GM12873 (cell line): ENCODE measurements at regions not wholly inside any gene's neighbourhood (a gene's known extent, or its start where the extent isn't known, plus 50 kb on each side); places are given as distances from the start of the nearest gene placed in this dataset.

Experiments
- TF ChIP-seq, protein P1 (sequence below): IDR thresholded peaks from 2 replicates; pipeline ENCODE4 v1.5.1; 2012; ENCODE audit warnings: low read depth, mild to moderate bottlenecking, moderate library complexity, low read length, control low read depth; ENCODE audit not compliant: insufficient read depth; ENCODE audit errors: missing control alignments

DNA sequence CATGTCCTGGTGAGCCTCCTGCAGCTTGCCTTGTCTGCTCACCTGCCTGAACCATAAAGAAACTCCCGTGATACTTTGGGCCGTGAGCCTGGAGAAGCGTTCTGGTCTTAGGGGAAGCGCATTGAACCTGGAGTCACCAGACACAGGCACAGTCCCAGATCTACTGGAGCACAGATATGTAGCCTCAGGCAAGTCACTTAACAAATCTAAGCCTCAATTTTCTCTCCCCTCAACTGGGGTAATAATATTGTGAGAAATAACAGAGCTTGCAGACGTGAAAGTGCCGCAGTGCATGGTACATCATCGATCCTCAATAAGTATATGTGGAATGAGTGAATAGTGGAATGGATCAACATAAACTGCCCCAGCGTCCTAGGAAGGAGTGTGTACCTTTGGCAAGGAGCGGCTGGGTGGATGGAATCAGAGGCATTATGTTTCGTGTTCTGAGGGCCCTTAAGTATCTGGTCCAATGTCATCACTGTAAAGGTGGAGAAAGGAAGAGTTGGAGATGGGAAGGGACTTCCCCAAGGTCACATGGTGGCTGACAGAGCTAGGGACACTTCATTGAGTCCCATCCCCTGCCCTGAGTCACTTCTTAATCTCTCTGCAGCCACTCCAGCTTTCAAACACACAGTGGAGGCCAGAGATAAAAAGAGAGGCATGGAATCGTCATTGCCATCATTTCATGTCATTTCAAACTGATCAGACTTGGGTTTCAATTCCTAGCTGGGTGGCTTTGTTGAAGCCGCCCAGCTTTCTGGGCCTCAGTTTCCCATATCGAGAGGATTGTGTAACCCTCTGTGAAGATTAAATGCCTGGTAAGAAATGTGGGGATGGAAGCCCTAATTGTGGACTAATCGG is 172.4 kb downstream of the DDX1 start:
- TF ChIP-seq, protein P1, sequence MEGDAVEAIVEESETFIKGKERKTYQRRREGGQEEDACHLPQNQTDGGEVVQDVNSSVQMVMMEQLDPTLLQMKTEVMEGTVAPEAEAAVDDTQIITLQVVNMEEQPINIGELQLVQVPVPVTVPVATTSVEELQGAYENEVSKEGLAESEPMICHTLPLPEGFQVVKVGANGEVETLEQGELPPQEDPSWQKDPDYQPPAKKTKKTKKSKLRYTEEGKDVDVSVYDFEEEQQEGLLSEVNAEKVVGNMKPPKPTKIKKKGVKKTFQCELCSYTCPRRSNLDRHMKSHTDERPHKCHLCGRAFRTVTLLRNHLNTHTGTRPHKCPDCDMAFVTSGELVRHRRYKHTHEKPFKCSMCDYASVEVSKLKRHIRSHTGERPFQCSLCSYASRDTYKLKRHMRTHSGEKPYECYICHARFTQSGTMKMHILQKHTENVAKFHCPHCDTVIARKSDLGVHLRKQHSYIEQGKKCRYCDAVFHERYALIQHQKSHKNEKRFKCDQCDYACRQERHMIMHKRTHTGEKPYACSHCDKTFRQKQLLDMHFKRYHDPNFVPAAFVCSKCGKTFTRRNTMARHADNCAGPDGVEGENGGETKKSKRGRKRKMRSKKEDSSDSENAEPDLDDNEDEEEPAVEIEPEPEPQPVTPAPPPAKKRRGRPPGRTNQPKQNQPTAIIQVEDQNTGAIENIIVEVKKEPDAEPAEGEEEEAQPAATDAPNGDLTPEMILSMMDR: no peak

DNA sequence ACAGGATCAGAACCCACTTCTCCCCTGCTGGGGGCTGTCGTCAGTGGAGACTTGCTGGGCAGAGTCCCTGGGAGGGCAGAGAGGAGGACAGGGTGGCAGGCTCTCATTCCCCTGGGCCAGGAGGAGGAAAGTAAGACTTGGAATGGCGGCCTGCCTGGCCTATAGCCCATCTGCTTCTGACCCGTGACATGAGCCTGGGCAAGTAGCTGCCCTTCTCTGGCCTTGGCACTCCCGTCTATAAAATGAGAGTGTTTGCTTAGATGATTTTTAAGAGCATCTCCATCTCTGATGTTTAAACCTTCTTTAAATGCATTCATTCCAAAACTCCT is 173.0 kb downstream of the DDX1 start:
- TF ChIP-seq, protein P1: no peak

DNA sequence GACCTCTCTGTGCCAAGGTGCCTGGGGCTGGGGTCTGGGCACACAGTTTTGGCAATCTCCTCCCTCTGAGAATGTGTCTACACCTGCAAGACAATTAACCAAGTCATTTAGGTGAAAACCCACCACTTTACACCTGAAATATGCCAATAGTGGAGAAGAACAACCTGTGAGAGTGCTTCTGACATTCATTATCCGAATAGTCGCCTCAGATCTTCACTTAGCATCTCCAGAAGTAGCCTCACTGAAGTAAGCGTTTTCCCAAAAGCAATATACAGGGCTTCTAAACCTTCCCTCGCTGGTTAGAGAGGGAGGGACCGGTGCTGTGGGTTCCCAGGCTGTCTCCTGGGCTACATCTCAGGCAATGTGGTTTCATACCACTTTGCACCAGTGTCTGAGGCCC is 173.5 kb downstream of the DDX1 start:
- TF ChIP-seq, protein P1: no peak

DNA sequence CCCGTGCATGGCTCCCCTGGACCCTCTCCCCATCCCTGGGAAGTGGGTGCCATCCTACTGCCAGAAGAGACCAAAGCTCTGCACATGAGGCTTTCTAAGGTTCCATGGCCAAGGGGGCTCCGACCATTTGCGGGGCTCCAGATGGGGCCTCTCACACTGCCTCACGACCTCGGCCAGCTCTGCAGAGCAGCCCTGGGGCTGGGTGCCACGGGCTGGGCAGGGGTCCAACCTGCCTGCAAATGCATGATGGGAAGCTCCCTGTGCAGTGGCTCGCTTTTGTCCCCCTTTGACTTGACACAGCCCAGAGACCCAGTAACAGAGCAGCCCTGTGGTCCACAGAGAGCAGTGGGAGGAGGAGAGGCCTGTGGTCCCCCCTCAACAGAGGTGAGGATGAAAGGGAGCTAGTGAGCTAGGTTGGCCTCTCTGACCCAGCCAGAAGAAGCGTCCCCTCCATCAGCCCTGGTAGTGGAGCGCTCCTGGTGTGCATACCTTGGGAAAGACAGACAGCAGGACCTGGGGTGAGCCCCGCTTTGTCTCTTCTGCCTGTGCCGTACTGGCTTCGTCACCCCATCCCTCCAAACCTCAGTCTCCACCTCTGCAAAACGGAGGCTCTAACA is 174.1 kb downstream of the DDX1 start:
- TF ChIP-seq, protein P1: no peak

DNA sequence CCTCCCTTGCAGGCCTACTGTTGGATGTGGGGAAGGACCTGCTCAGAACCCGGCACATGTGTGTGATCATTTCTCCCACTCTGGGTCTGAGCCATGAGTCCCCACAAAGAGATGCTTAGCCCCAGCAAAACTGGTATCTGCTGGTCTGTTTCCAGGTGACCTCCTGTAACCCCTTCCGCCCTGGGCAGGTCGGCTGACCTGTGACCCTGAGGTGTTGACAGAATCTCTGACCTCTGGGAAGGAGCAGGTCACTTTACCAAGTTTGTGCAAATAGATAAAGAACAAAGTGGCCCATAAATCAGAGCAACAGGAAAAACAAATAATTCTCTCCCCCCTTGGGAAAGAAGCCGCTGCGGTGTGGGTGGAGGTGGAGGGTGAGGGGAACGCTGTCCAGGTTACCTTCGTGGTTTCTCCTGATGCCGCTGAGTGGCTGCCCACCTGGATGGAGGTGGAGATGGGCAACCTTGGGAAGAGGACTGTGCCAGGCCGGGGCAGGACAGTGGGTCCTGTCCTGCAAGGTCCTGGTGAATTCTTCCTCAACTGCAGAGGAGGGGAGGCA is 174.0 kb upstream of the MYCN start:
- TF ChIP-seq, protein P1: no peak

DNA sequence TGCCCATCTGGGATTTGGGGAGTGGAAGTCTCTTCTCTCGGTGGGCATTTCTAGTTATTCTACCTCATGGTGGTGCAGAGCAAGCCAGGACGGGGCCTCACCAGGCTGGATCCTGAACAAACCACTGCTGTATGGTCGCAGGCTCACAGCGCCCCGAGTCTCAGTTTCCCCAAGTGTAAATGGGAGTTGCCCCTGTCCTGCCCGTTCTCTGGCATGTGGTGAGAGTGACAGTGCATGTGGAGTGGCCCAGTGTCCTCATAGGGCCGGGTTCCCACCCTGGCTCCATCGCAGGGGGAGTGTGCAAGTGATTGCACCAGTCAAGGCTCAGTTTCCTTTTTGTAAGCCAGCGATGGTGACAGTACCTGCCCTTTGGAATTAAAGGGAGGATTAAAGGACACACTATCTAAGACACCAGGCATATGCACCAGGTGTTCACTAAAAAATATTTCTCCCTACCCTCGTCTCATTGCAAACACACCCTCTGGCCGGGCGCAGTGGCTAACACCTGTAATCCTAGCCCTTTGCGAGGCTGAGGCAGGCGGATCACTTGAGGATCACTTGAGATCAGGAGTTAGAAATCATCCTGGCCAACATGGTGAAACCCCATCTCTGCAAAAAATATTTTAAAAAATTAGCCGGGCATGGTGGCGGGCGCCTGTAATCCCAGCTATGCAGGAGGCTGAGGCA is 173.3 kb upstream of the MYCN start:
- TF ChIP-seq, protein P1: no peak

DNA sequence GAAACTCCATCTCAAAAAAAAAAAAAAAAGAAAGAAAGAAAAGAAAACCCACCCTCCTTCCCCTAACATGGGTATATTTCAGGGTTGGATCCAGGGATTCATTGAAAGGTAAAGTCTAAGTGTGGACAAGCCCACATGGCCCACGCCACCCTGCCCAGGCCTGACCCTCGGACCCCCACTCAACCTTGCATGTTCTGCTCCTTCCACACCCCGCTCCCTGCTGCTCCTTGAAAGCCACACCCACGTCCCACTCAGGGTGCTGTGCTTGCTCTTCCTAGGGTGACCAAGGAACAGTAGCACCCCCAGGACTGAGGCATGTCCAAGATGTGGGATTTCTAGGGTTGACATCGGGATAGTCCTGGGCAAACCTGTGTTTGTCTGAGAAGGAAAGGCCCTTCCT is 172.7 kb upstream of the MYCN start:
- TF ChIP-seq, protein P1: no peak
